ENCODE measurements at regions not wholly inside any gene's neighbourhood (a gene's known extent, or its start where the extent isn't known, plus 50 kb on each side); places are given as distances from the start of the nearest gene placed in this dataset.
"Not testable (repeated sequence)": the region's sequence is repeated elsewhere in the genome, so short reads cannot be mapped to it uniquely, and the experiment has no call there.

DNA sequence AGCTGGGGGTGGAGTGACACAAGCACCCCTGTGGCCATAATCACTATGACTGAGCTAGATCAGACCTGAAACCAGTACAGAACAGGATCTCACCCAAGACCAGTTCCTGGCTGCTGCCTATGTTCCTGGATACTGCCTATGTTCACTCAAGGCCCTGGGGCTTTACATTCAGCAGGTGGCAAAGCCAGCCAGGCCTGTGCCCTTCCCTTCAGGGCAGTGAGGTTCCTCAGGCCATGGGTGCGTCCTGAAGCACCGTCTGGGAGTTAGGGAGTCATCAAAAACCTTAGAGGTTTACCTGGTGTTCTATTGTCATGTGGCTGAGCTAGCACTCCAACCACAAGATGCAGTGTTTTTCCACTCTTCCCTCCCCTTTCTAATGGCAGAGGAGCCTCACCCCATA is 419.8 kb downstream of the TMEM232 start:
- Mint-ChIP-seq H3K9me3 (ENCODE audit: unreplicated experiment) (peaks cover 11% of the 10 kb centered on the region), H3K4me3 (ENCODE audit: unreplicated experiment) (no peak overlapping the region), H3K4me1 (ENCODE audit: low read depth, unreplicated experiment) (no peaks in the 10 kb centered on the region), H3K27ac (ENCODE audit: unreplicated experiment) (no peak overlapping the region), H3K27me3 (ENCODE audit: insufficient read depth, unreplicated experiment) (no peaks in the 10 kb centered on the region), H3K36me3 (ENCODE audit: insufficient read depth, unreplicated experiment) (no peaks in the 10 kb centered on the region)
- TF ChIP-seq, protein P1, sequence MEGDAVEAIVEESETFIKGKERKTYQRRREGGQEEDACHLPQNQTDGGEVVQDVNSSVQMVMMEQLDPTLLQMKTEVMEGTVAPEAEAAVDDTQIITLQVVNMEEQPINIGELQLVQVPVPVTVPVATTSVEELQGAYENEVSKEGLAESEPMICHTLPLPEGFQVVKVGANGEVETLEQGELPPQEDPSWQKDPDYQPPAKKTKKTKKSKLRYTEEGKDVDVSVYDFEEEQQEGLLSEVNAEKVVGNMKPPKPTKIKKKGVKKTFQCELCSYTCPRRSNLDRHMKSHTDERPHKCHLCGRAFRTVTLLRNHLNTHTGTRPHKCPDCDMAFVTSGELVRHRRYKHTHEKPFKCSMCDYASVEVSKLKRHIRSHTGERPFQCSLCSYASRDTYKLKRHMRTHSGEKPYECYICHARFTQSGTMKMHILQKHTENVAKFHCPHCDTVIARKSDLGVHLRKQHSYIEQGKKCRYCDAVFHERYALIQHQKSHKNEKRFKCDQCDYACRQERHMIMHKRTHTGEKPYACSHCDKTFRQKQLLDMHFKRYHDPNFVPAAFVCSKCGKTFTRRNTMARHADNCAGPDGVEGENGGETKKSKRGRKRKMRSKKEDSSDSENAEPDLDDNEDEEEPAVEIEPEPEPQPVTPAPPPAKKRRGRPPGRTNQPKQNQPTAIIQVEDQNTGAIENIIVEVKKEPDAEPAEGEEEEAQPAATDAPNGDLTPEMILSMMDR (IDR thresholded peaks at IDR 0.05; ENCODE audit: insufficient read depth in 1 of 2, low read depth in 1 of 2, low read length in 1 of 2, severe bottlenecking in 1 of 2, unreplicated experiment in 1 of 2) = no peak
- ChIA-PET CTCF (no interaction called here), POLR2A (no interaction called here)
- Histone ChIP-seq H3K9me3 (peaks cover 4% of the 10 kb centered on the region; the same call in 1 of the 2 replicates), H3K4me1 (no peaks in the 10 kb centered on the region), H3K36me3 (ENCODE audit: control insufficient read depth, insufficient read depth, low read length) (no peaks in the 10 kb centered on the region), H3K4me3 (ENCODE audit: low read depth, low read length) (no peak overlapping the region), H3K27me3 (replicated peaks; ENCODE audit: control insufficient read depth, insufficient read depth, low read length) (no peaks in the 10 kb centered on the region)
- DNase-seq = no peak
- BruUV-seq (replicated peaks) = no TSS peak
- intact Hi-C loops (cut with micrococcal nuclease; ENCODE audit: unreplicated experiment) = no loop called here

- H3K27ac Mint-ChIP-seq (ENCODE audit: unreplicated experiment) = no peak overlapping the region
- POLR2A ChIA-PET = no interaction called here
- H3K27me3 Mint-ChIP-seq (ENCODE audit: insufficient read depth, unreplicated experiment) = no peaks in the 10 kb centered on the region
- no peak overlapping the region for H3K4me3 Mint-ChIP-seq (ENCODE audit: unreplicated experiment)
- peaks cover 20% of the 10 kb centered on the region for H3K9me3 Mint-ChIP-seq (ENCODE audit: unreplicated experiment)
- no peak for DNase-seq
- no TSS peak for BruUV-seq (replicated peaks)
- Histone ChIP-seq H3K9me3 (no peaks in the 10 kb centered on the region; the same call in 1 of the 2 replicates), H3K4me3 (ENCODE audit: low read depth, low read length) (no peak overlapping the region), H3K36me3 (ENCODE audit: control insufficient read depth, insufficient read depth, low read length) (no peaks in the 10 kb centered on the region), H3K27me3 (replicated peaks; ENCODE audit: control insufficient read depth, insufficient read depth, low read length) (no peaks in the 10 kb centered on the region), H3K4me1 (no peaks in the 10 kb centered on the region)
- H3K36me3 Mint-ChIP-seq (ENCODE audit: insufficient read depth, unreplicated experiment) = no peaks in the 10 kb centered on the region
- CTCF ChIA-PET = no interaction called here
- intact Hi-C loops (cut with micrococcal nuclease; ENCODE audit: unreplicated experiment) = no loop called here
- no peaks in the 10 kb centered on the region for H3K4me1 Mint-ChIP-seq (ENCODE audit: low read depth, unreplicated experiment)
- TF ChIP-seq, protein P1 (IDR thresholded peaks at IDR 0.05; ENCODE audit: insufficient read depth in 1 of 2, low read depth in 1 of 2, low read length in 1 of 2, severe bottlenecking in 1 of 2, unreplicated experiment in 1 of 2) = no peak
Measured at GRCh38 chr5:110309222-110309621, 417.2 kb downstream of the TMEM232 start.

- H3K27me3 Mint-ChIP-seq (ENCODE audit: insufficient read depth, unreplicated experiment); H3K4me1 ChIP-seq; H3K27me3 ChIP-seq (replicated peaks; ENCODE audit: control insufficient read depth, insufficient read depth, low read length); H3K36me3 ChIP-seq (ENCODE audit: control insufficient read depth, insufficient read depth, low read length); CTCF ChIA-PET; H3K4me3 Mint-ChIP-seq (ENCODE audit: unreplicated experiment); H3K4me3 ChIP-seq (ENCODE audit: low read depth, low read length); H3K27ac Mint-ChIP-seq (ENCODE audit: unreplicated experiment); BruUV-seq (replicated peaks); H3K9me3 Mint-ChIP-seq (ENCODE audit: unreplicated experiment); H3K36me3 Mint-ChIP-seq (ENCODE audit: insufficient read depth, unreplicated experiment); POLR2A ChIA-PET; intact Hi-C loops (cut with micrococcal nuclease; ENCODE audit: unreplicated experiment); DNase-seq; H3K9me3 ChIP-seq; H3K4me1 Mint-ChIP-seq (ENCODE audit: low read depth, unreplicated experiment): not testable (repeated sequence)
Measured at GRCh38 chr5:110316566-110316965, 409.9 kb downstream of the TMEM232 start.

- no peaks in the 10 kb centered on the region for H3K9me3 Mint-ChIP-seq (ENCODE audit: unreplicated experiment)
- ChIA-PET POLR2A (no interaction called here), CTCF (no interaction called here)
- TF ChIP-seq, protein P1 (IDR thresholded peaks at IDR 0.05; ENCODE audit: insufficient read depth in 1 of 2, low read depth in 1 of 2, low read length in 1 of 2, severe bottlenecking in 1 of 2, unreplicated experiment in 1 of 2) = no peak
- no peak for DNase-seq
- no peak overlapping the region for H3K4me3 Mint-ChIP-seq (ENCODE audit: unreplicated experiment)
- H3K4me1 ChIP-seq = no peaks in the 10 kb centered on the region
- no peaks in the 10 kb centered on the region for H3K27me3 ChIP-seq (replicated peaks; ENCODE audit: control insufficient read depth, insufficient read depth, low read length)
- H3K27me3 Mint-ChIP-seq (ENCODE audit: insufficient read depth, unreplicated experiment) = no peaks in the 10 kb centered on the region
- intact Hi-C loops (cut with micrococcal nuclease; ENCODE audit: unreplicated experiment) = no loop called here
- no peaks in the 10 kb centered on the region for H3K36me3 Mint-ChIP-seq (ENCODE audit: insufficient read depth, unreplicated experiment)
- H3K4me3 ChIP-seq (ENCODE audit: low read depth, low read length) = no peak overlapping the region
- H3K4me1 Mint-ChIP-seq (ENCODE audit: low read depth, unreplicated experiment) = peaks cover 6% of the 10 kb centered on the region
- no peaks in the 10 kb centered on the region for H3K36me3 ChIP-seq (ENCODE audit: control insufficient read depth, insufficient read depth, low read length)
- no peaks in the 10 kb centered on the region for H3K9me3 ChIP-seq
- no TSS peak for BruUV-seq (replicated peaks)
- H3K27ac Mint-ChIP-seq (ENCODE audit: unreplicated experiment) = no peak overlapping the region
Measured at GRCh38 chr5:110321117-110321516, 405.4 kb downstream of the TMEM232 start.
